WTC11 (cell line): ENCODE measurements at regions not wholly inside any gene's neighbourhood (a gene's known extent, or its start where the extent isn't known, plus 50 kb on each side); places are given as distances from the start of the nearest gene placed in this dataset.

ENCODE experiments used
- ATAC-seq: fragments of 200-7000 bp; cut with Tn5 transposase; 2 replicates; pipeline ENCODE4 v1.10.0; 2021; ENCODE audit warnings: mild to moderate bottlenecking, moderate library complexity
- CTCF ChIA-PET: fragments of 300-600 bp; sonication (Branson Sonifier 250); formaldehyde crosslinking; loops from one replicate; lab custom pipeline; 2021; ENCODE audit warnings: antibody characterized with exemption; lab: Charles Lee
- POLR2A ChIA-PET: fragments of 350-600 bp; sonication (Branson Sonifier 250); formaldehyde crosslinking; loops from one replicate; lab custom pipeline; 2021; ENCODE audit warnings: antibody characterized with exemption; lab: Charles Lee
- DNase-seq: peaks from one replicate; pipeline ENCODE4 v3.0.0; 2021; ENCODE audit warnings: low spot score
- H3K27ac Mint-ChIP-seq: 2 replicates; pipeline ENCODE4 v1.8.0; 2021; ENCODE audit warnings: mixed read lengths
- H3K27me3 Mint-ChIP-seq: 2 replicates; pipeline ENCODE4 v1.8.0; 2021; ENCODE audit warnings: low read depth, mild to moderate bottlenecking, moderate library complexity, mixed read lengths
- H3K36me3 Mint-ChIP-seq: 2 replicates; pipeline ENCODE4 v1.8.0; 2021; ENCODE audit warnings: mixed read lengths
- H3K4me1 Mint-ChIP-seq: 2 replicates; pipeline ENCODE4 v1.8.0; 2022; ENCODE audit warnings: mixed read lengths
- H3K4me3 Mint-ChIP-seq: 2 replicates; pipeline ENCODE4 v1.8.0; 2021; ENCODE audit warnings: mild to moderate bottlenecking, moderate library complexity, mixed read lengths
- H3K9me3 Mint-ChIP-seq: 2 replicates; pipeline ENCODE4 v1.8.0; 2021; ENCODE audit warnings: mixed read lengths
- ARID4B ChIP-seq: sonication (generic); formaldehyde crosslinking; IDR thresholded peaks from 2 replicates; pipeline ENCODE4 v1.8.0; 2023; ENCODE audit warnings: missing genetic modification reagents, mild to moderate bottlenecking, borderline replicate concordance
- ATF1 ChIP-seq: sonication (generic); formaldehyde crosslinking; IDR thresholded peaks from 2 replicates; pipeline ENCODE4 v1.8.1; 2023; ENCODE audit warnings: mild to moderate bottlenecking, moderate library complexity, missing genetic modification reagents
- CDX4 ChIP-seq: fragments of 250-450 bp; sonication (Bioruptor Pico); IDR thresholded peaks from 2 replicates; pipeline ENCODE4 v1.9.0; 2021; ENCODE audit warnings: moderate library complexity, mild to moderate bottlenecking, inconsistent platforms, borderline replicate concordance
- E2F5 ChIP-seq: sonication (generic); formaldehyde crosslinking; IDR thresholded peaks from 2 replicates; pipeline ENCODE4 v1.8.1; 2022; ENCODE audit warnings: mild to moderate bottlenecking, moderate library complexity, missing genetic modification reagents
- EMX1 ChIP-seq: fragments of 250-450 bp; sonication (Bioruptor Pico); IDR thresholded peaks from 2 replicates; pipeline ENCODE4 v1.8.0; 2021; ENCODE audit warnings: mild to moderate bottlenecking
- ERG ChIP-seq: fragments of 250-450 bp; sonication (Bioruptor Pico); IDR thresholded peaks from 2 replicates; pipeline ENCODE4 v1.8.0; 2021; ENCODE audit warnings: mild to moderate bottlenecking
- ETV6 ChIP-seq: sonication (generic); formaldehyde crosslinking; IDR thresholded peaks from 2 replicates; pipeline ENCODE4 v1.8.1; 2022; ENCODE audit warnings: mild to moderate bottlenecking, missing genetic modification reagents
- GABPB1 ChIP-seq: sonication (generic); formaldehyde crosslinking; IDR thresholded peaks from 2 replicates; pipeline ENCODE4 v1.8.1; 2023; ENCODE audit warnings: mild to moderate bottlenecking, missing genetic modification reagents
- GRHL2 ChIP-seq: fragments of 250-450 bp; sonication (Bioruptor Pico); IDR thresholded peaks from 2 replicates; pipeline ENCODE4 v1.8.0; 2022; ENCODE audit warnings: mild to moderate bottlenecking, moderate library complexity; ENCODE audit not compliant: insufficient replicate concordance, severe bottlenecking
- OVOL2 ChIP-seq: fragments of 250-450 bp; sonication (Bioruptor Pico); IDR thresholded peaks from 2 replicates; pipeline ENCODE4 v1.9.0; 2021; ENCODE audit warnings: mild to moderate bottlenecking, borderline replicate concordance
- SMAD4 ChIP-seq: sonication (generic); formaldehyde crosslinking; IDR thresholded peaks from 2 replicates; pipeline ENCODE4 v1.8.0; 2022; ENCODE audit warnings: mild to moderate bottlenecking, missing genetic modification reagents
- SOX15 ChIP-seq: fragments of 250-450 bp; sonication (Bioruptor Pico); IDR thresholded peaks from 2 replicates; pipeline ENCODE4 v1.9.0; 2021; ENCODE audit warnings: mild to moderate bottlenecking
- ZNF138 ChIP-seq: sonication (generic); formaldehyde crosslinking; conservative IDR thresholded peaks from 2 replicates; pipeline ENCODE4 v1.8.1; 2022; ENCODE audit warnings: mild to moderate bottlenecking, moderate library complexity, missing genetic modification reagents
- TF ChIP-seq, protein P1 (sequence below): sonication (generic); formaldehyde crosslinking; conservative IDR thresholded peaks from 2 replicates; pipeline ENCODE4 v1.8.1; 2023; ENCODE audit warnings: mild to moderate bottlenecking, low read depth, missing genetic modification reagents, moderate library complexity
- TF ChIP-seq, protein P2 (sequence below): fragments of 250-450 bp; sonication (Bioruptor Pico); IDR thresholded peaks from 2 replicates; pipeline ENCODE4 v1.9.0; 2021; ENCODE audit warnings: mild to moderate bottlenecking
- TF ChIP-seq, protein P3 (sequence below): sonication (generic); formaldehyde crosslinking; IDR thresholded peaks from 2 replicates; pipeline ENCODE4 v1.8.0; 2022; ENCODE audit warnings: mild to moderate bottlenecking, missing genetic modification reagents
- TF ChIP-seq, protein P4 (sequence below): sonication (generic); formaldehyde crosslinking; IDR thresholded peaks from 2 replicates; pipeline ENCODE4 v1.8.1; 2023; ENCODE audit warnings: mild to moderate bottlenecking, missing genetic modification reagents
- TF ChIP-seq, protein P5 (sequence below): sonication (generic); formaldehyde crosslinking; IDR thresholded peaks from 2 replicates; pipeline ENCODE4 v1.8.1; 2022; ENCODE audit warnings: missing genetic modification reagents, borderline replicate concordance
- TF ChIP-seq, protein P6 (sequence below): sonication (generic); formaldehyde crosslinking; IDR thresholded peaks from 2 replicates; pipeline ENCODE4 v1.8.0; 2022; ENCODE audit warnings: mild to moderate bottlenecking, missing genetic modification reagents
- TF ChIP-seq, protein P7 (sequence below): sonication (generic); formaldehyde crosslinking; conservative IDR thresholded peaks from 2 replicates; pipeline ENCODE4 v1.8.1; 2022; ENCODE audit warnings: mild to moderate bottlenecking, missing genetic modification reagents

DNA sequence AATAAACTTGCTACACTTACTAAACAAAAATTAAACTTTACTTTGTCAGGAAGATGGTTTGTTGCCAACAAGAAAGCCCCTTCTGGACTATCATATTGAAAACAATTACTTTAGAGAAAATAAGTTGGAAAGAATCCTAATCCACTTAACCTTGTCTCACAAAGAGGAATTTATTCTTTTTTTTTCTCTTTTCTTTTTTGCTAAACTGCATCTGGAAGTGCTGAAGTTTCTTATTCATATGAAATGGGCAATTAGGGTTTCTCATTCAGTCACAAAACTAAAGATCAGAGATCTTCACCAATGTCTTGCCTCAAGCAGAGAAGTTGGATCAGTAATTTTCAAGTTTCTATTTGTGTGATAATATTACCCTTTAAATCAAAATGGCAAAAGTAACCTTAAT lies 234.9 kb upstream of the AMOT start:
- H3K4me1 Mint-ChIP-seq, result peaks cover 8% of the 10 kb centered on the region; the same call in 1 of the 2 replicates
- peaks cover 9% of the 10 kb centered on the region for H3K36me3 Mint-ChIP-seq
- no peak for TF ChIP-seq ARID4B (CRISPR knock-in tag)
- TF ChIP-seq ZNF138 (CRISPR knock-in tag), result no peak
- TF ChIP-seq, protein P1, sequence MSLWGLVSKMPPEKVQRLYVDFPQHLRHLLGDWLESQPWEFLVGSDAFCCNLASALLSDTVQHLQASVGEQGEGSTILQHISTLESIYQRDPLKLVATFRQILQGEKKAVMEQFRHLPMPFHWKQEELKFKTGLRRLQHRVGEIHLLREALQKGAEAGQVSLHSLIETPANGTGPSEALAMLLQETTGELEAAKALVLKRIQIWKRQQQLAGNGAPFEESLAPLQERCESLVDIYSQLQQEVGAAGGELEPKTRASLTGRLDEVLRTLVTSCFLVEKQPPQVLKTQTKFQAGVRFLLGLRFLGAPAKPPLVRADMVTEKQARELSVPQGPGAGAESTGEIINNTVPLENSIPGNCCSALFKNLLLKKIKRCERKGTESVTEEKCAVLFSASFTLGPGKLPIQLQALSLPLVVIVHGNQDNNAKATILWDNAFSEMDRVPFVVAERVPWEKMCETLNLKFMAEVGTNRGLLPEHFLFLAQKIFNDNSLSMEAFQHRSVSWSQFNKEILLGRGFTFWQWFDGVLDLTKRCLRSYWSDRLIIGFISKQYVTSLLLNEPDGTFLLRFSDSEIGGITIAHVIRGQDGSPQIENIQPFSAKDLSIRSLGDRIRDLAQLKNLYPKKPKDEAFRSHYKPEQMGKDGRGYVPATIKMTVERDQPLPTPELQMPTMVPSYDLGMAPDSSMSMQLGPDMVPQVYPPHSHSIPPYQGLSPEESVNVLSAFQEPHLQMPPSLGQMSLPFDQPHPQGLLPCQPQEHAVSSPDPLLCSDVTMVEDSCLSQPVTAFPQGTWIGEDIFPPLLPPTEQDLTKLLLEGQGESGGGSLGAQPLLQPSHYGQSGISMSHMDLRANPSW (CRISPR knock-in tag), result no peak
- no peak for TF ChIP-seq GABPB1 (CRISPR knock-in tag)
- TF ChIP-seq EMX1 (CRISPR knock-in tag), result no peak
- TF ChIP-seq, protein P2, sequence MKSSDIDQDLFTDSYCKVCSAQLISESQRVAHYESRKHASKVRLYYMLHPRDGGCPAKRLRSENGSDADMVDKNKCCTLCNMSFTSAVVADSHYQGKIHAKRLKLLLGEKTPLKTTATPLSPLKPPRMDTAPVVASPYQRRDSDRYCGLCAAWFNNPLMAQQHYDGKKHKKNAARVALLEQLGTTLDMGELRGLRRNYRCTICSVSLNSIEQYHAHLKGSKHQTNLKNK, result no peak
- TF ChIP-seq OVOL2 (CRISPR knock-in tag), result no peak
- TF ChIP-seq, protein P3, sequence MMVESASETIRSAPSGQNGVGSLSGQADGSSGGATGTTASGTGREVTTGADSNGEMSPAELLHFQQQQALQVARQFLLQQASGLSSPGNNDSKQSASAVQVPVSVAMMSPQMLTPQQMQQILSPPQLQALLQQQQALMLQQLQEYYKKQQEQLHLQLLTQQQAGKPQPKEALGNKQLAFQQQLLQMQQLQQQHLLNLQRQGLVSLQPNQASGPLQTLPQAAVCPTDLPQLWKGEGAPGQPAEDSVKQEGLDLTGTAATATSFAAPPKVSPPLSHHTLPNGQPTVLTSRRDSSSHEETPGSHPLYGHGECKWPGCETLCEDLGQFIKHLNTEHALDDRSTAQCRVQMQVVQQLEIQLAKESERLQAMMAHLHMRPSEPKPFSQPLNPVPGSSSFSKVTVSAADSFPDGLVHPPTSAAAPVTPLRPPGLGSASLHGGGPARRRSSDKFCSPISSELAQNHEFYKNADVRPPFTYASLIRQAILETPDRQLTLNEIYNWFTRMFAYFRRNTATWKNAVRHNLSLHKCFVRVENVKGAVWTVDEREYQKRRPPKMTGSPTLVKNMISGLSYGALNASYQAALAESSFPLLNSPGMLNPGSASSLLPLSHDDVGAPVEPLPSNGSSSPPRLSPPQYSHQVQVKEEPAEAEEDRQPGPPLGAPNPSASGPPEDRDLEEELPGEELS, result no peak
- TF ChIP-seq, protein P4, sequence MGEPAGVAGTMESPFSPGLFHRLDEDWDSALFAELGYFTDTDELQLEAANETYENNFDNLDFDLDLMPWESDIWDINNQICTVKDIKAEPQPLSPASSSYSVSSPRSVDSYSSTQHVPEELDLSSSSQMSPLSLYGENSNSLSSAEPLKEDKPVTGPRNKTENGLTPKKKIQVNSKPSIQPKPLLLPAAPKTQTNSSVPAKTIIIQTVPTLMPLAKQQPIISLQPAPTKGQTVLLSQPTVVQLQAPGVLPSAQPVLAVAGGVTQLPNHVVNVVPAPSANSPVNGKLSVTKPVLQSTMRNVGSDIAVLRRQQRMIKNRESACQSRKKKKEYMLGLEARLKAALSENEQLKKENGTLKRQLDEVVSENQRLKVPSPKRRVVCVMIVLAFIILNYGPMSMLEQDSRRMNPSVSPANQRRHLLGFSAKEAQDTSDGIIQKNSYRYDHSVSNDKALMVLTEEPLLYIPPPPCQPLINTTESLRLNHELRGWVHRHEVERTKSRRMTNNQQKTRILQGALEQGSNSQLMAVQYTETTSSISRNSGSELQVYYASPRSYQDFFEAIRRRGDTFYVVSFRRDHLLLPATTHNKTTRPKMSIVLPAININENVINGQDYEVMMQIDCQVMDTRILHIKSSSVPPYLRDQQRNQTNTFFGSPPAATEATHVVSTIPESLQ (CRISPR knock-in tag), result no peak
- no peak for TF ChIP-seq SOX15 (CRISPR knock-in tag)
- no peak for TF ChIP-seq E2F5 (CRISPR knock-in tag)
- no peak for TF ChIP-seq ATF1
- TF ChIP-seq, protein P5, sequence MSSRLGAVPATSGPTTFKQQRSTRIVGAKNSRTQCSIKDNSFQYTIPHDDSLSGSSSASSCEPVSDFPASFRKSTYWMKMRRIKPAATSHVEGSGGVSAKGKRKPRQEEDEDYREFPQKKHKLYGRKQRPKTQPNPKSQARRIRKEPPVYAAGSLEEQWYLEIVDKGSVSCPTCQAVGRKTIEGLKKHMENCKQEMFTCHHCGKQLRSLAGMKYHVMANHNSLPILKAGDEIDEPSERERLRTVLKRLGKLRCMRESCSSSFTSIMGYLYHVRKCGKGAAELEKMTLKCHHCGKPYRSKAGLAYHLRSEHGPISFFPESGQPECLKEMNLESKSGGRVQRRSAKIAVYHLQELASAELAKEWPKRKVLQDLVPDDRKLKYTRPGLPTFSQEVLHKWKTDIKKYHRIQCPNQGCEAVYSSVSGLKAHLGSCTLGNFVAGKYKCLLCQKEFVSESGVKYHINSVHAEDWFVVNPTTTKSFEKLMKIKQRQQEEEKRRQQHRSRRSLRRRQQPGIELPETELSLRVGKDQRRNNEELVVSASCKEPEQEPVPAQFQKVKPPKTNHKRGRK (CRISPR knock-in tag), result no peak
- TF ChIP-seq CDX4 (CRISPR knock-in tag), result no peak
- TF ChIP-seq, protein P6, sequence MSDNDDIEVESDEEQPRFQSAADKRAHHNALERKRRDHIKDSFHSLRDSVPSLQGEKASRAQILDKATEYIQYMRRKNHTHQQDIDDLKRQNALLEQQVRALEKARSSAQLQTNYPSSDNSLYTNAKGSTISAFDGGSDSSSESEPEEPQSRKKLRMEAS (CRISPR knock-in tag), result no peak
- TF ChIP-seq GRHL2, result no peak
- TF ChIP-seq, protein P7, sequence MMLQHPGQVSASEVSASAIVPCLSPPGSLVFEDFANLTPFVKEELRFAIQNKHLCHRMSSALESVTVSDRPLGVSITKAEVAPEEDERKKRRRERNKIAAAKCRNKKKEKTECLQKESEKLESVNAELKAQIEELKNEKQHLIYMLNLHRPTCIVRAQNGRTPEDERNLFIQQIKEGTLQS, result no peak
- no peak for TF ChIP-seq SMAD4 (CRISPR knock-in tag)
- TF ChIP-seq ETV6, result no peak
- TF ChIP-seq ERG (CRISPR knock-in tag), result no peak
- no peak overlapping the region for H3K4me3 Mint-ChIP-seq
- DNase-seq, result no peak
- H3K9me3 Mint-ChIP-seq, result peaks cover 18% of the 10 kb centered on the region
- no peak for ATAC-seq
- no peaks in the 10 kb centered on the region for H3K27me3 Mint-ChIP-seq
- ChIA-PET POLR2A (no interaction called here), CTCF (no interaction called here)
- H3K27ac Mint-ChIP-seq, result no peak overlapping the region
